SK-N-SH treated with all-trans-retinoic acid at 6 μM for 48 hours (cell line): ENCODE measurements at regions not wholly inside any gene's neighbourhood (a gene's known extent, or its start where the extent isn't known, plus 50 kb on each side); places are given as distances from the start of the nearest gene placed in this dataset.

Experiments used
- BACH2 ChIP-seq: fragments of 250-450 bp; sonication (Bioruptor Pico); IDR thresholded peaks from 2 replicates; pipeline ENCODE4 v1.9.0; 2021; ENCODE audit warnings: mild to moderate bottlenecking, borderline replicate concordance
- ISL1 ChIP-seq: fragments of 250-450 bp; sonication (Bioruptor Pico); IDR thresholded peaks from 2 replicates; pipeline ENCODE4 v2.1.2; 2022; ENCODE audit warnings: mild to moderate bottlenecking, moderate library complexity
- PATZ1 ChIP-seq: fragments of 250-450 bp; sonication (Bioruptor Pico); IDR thresholded peaks from 2 replicates; pipeline ENCODE4 v1.8.0; 2020; ENCODE audit warnings: mild to moderate bottlenecking, moderate library complexity, borderline replicate concordance
- RARB ChIP-seq: fragments of 250-450 bp; sonication (Bioruptor Pico); IDR thresholded peaks from 2 replicates; pipeline ENCODE4 v1.8.0; 2021; ENCODE audit warnings: mild to moderate bottlenecking, moderate library complexity

- TF ChIP-seq ISL1 (CRISPR knock-in tag) (no peak), PATZ1 (no peak), BACH2 (CRISPR knock-in tag) (no peak), RARB (CRISPR knock-in tag) (no peak)
Measured at GRCh38 chr13:80727321-80727975, 386.5 kb upstream of the SPRY2 start.
